ENCODE measurements at regions not wholly inside any gene's neighbourhood (a gene's known extent, or its start where the extent isn't known, plus 50 kb on each side); places are given as distances from the start of the nearest gene placed in this dataset.

GRCh38 chr2:22690096-22690495, 694.9 kb upstream of the KLHL29 start:
- no peak for DNase-seq (ENCODE audit: low read depth)
- CTCF ChIA-PET: no interaction called here
- POLR2A ChIA-PET: interaction anchor here (0.5 kb wide), 1 partner anchor 569 kb away, joined by 4 read pairs; no protein-coding TSS in a partner anchor
- Histone ChIP-seq H3K36me3 (ENCODE audit: control insufficient read depth, insufficient read depth, low read length) (no peaks in the 10 kb centered on the region), H3K4me3 (ENCODE audit: low read depth, low read length) (no peak overlapping the region), H3K27me3 (ENCODE audit: control insufficient read depth, insufficient read depth, low read length) (no peaks in the 10 kb centered on the region)
- TF ChIP-seq, protein P1, sequence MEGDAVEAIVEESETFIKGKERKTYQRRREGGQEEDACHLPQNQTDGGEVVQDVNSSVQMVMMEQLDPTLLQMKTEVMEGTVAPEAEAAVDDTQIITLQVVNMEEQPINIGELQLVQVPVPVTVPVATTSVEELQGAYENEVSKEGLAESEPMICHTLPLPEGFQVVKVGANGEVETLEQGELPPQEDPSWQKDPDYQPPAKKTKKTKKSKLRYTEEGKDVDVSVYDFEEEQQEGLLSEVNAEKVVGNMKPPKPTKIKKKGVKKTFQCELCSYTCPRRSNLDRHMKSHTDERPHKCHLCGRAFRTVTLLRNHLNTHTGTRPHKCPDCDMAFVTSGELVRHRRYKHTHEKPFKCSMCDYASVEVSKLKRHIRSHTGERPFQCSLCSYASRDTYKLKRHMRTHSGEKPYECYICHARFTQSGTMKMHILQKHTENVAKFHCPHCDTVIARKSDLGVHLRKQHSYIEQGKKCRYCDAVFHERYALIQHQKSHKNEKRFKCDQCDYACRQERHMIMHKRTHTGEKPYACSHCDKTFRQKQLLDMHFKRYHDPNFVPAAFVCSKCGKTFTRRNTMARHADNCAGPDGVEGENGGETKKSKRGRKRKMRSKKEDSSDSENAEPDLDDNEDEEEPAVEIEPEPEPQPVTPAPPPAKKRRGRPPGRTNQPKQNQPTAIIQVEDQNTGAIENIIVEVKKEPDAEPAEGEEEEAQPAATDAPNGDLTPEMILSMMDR (IDR thresholded peaks at IDR 0.05; ENCODE audit: insufficient read depth, low read depth, low read length): no peak

GRCh38 chr2:22691666-22692065, 693.3 kb upstream of the KLHL29 start:
- no peaks in the 10 kb centered on the region for H3K27me3 ChIP-seq (ENCODE audit: control insufficient read depth, insufficient read depth, low read length)
- no peak overlapping the region for H3K4me3 ChIP-seq (ENCODE audit: low read depth, low read length)
- no peak for DNase-seq (ENCODE audit: low read depth)
- CTCF ChIA-PET: no interaction called here
- POLR2A ChIA-PET: no interaction called here
- TF ChIP-seq, protein P1 (IDR thresholded peaks at IDR 0.05; ENCODE audit: insufficient read depth, low read depth, low read length): no peak
- H3K36me3 ChIP-seq (ENCODE audit: control insufficient read depth, insufficient read depth, low read length): no peaks in the 10 kb centered on the region

GRCh38 chr2:22692746-22693145, 692.2 kb upstream of the KLHL29 start:
- CTCF ChIA-PET: no interaction called here
- Histone ChIP-seq H3K27me3 (ENCODE audit: control insufficient read depth, insufficient read depth, low read length) (no peaks in the 10 kb centered on the region), H3K4me3 (ENCODE audit: low read depth, low read length) (no peak overlapping the region), H3K36me3 (ENCODE audit: control insufficient read depth, insufficient read depth, low read length) (no peaks in the 10 kb centered on the region)
- POLR2A ChIA-PET: no interaction called here
- TF ChIP-seq, protein P1 (IDR thresholded peaks at IDR 0.05; ENCODE audit: insufficient read depth, low read depth, low read length): no peak
- DNase-seq (ENCODE audit: low read depth): no peak

DNA sequence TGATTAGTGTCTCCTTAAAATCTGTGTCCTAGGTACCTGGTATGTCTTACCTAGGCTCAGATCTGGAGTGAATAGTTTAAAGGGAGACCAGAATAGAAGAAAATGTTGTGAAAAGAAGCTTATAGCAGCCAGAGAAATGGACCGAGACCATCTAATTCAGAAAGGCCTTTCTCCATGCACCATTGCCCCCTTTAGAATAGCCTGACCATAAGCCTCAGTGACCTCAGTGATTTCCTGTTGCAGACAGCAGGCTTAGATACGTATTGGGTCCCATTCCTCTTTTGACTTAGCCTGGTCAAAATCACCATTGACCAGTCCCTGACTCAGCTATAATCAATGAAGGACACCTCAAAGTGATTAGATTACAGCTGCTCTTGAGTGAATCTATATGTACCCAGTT, 690.7 kb upstream of the KLHL29 start:
- no peak overlapping the region for H3K4me3 ChIP-seq (ENCODE audit: low read depth, low read length)
- no peak for DNase-seq (ENCODE audit: low read depth)
- no peaks in the 10 kb centered on the region for H3K36me3 ChIP-seq (ENCODE audit: control insufficient read depth, insufficient read depth, low read length)
- no peaks in the 10 kb centered on the region for H3K27me3 ChIP-seq (ENCODE audit: control insufficient read depth, insufficient read depth, low read length)
- TF ChIP-seq, protein P1 (IDR thresholded peaks at IDR 0.05; ENCODE audit: insufficient read depth, low read depth, low read length): no peak
- ChIA-PET POLR2A (no interaction called here), CTCF (no interaction called here)

DNA sequence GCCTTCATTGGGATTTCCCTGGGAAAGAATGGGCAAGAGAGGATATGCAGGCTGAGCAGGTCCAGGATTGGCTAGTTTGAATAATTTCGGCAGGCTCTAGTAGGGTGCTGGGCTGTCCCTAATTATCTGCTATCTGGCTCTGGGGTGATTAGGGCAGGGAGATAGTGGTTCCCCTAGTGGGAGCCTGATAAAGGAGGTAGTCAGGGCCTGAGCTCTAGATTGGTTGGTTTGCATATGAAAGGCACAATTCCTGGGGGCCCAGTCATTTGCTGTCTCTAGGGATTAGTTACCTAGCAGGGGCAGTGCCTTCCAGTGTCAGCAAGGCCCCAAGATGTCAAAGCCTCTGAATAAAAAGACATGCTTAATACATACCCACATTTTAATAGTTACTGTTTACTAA, 690.1 kb upstream of the KLHL29 start:
- no peak for DNase-seq (ENCODE audit: low read depth)
- H3K4me3 ChIP-seq (ENCODE audit: low read depth, low read length): no peak overlapping the region
- POLR2A ChIA-PET: no interaction called here
- TF ChIP-seq, protein P1 (IDR thresholded peaks at IDR 0.05; ENCODE audit: insufficient read depth, low read depth, low read length): no peak
- H3K27me3 ChIP-seq (ENCODE audit: control insufficient read depth, insufficient read depth, low read length): no peaks in the 10 kb centered on the region
- H3K36me3 ChIP-seq (ENCODE audit: control insufficient read depth, insufficient read depth, low read length): no peaks in the 10 kb centered on the region
- CTCF ChIA-PET: no interaction called here

Data from BJ (cell line).